Fibroblast of mammary gland (primary cell): ENCODE measurements at regions not wholly inside any gene's neighbourhood (a gene's known extent, or its start where the extent isn't known, plus 50 kb on each side); places are given as distances from the start of the nearest gene placed in this dataset.
A peak's percentile ranks its signal among the peaks of the same experiment; 100 is the strongest.

ENCODE experiments used
- DNase-seq: peaks from one replicate; pipeline ENCODE4 v3.0.0-alpha.2; 2010; ENCODE audit warnings: low read depth
- H3K4me3 ChIP-seq: 2 replicates; pipeline ENCODE4 v1.5.1; 2011; ENCODE audit warnings: low read depth, mild to moderate bottlenecking, low read length, moderate library complexity; ENCODE audit not compliant: control insufficient read depth
- TF ChIP-seq, protein P1 (sequence below): conservative IDR thresholded peaks from 2 replicates; pipeline ENCODE4 v1.5.1; 2011; ENCODE audit warnings: low read depth, low read length, inconsistent platforms; ENCODE audit not compliant: control insufficient read depth, insufficient read depth

DNA sequence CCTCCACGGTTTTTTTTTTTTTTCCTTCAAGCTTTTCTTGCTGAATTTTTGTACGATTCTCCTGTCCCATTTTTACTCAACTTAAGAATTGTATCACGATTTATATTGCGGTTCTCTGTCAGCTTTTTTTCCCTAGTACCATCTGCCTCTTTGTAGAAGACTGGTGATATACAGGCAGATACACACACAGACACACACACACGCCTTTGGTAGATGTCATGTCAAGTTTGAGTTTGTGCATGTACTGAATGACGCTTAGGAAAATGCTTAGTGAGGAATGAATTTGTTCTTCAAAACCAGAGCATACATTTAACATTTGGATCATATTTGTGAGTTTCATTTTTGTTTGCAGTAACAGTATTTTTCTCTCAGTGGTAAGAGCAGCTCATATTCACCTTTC lies 82.0 kb upstream of the MBNL2 start:
- TF ChIP-seq, protein P1, sequence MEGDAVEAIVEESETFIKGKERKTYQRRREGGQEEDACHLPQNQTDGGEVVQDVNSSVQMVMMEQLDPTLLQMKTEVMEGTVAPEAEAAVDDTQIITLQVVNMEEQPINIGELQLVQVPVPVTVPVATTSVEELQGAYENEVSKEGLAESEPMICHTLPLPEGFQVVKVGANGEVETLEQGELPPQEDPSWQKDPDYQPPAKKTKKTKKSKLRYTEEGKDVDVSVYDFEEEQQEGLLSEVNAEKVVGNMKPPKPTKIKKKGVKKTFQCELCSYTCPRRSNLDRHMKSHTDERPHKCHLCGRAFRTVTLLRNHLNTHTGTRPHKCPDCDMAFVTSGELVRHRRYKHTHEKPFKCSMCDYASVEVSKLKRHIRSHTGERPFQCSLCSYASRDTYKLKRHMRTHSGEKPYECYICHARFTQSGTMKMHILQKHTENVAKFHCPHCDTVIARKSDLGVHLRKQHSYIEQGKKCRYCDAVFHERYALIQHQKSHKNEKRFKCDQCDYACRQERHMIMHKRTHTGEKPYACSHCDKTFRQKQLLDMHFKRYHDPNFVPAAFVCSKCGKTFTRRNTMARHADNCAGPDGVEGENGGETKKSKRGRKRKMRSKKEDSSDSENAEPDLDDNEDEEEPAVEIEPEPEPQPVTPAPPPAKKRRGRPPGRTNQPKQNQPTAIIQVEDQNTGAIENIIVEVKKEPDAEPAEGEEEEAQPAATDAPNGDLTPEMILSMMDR: no peak
- H3K4me3 ChIP-seq: no peak overlapping the region
- no peak for DNase-seq

DNA sequence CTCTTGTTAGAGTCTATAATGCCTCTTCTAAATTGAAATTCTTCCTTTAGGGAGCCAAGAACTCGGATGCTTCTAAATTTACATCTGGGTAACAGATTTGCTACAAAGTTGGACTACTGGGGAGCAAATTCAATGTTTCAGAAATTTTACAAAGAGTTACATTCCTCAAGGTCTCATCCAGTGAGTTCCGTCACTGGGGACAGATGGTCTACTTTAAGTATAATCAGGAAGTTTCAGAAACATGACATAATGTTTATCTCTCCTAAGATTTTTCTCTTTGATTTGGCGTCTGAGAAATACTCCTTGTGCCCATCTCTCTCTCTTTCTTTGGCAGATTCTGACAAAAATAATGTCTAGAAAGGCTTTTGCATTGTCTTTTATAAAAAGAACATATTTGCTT lies 81.5 kb upstream of the MBNL2 start:
- no peak overlapping the region for H3K4me3 ChIP-seq
- DNase-seq: no peak
- TF ChIP-seq, protein P1: no peak

DNA sequence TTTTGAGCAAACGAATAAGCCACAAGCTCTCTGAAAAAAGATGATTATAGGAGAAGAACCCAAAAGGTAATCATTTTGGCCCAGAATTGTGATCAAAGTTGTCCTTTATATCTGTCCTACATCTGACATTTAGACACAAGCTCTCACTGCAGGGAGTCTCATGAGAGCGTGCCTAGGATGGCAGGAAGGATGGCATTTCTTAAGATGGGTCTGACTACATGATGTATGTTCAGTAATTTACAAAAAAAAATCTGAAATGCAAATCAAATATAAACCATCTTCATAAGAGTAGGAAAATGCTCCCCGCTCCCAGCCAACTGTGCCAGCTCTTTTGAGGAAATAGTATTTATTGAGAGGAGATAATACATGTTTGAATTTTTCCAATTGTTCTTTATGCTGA lies 81.0 kb upstream of the MBNL2 start:
- TF ChIP-seq, protein P1: no peak
- H3K4me3 ChIP-seq: no peak overlapping the region
- DNase-seq: no peak

DNA sequence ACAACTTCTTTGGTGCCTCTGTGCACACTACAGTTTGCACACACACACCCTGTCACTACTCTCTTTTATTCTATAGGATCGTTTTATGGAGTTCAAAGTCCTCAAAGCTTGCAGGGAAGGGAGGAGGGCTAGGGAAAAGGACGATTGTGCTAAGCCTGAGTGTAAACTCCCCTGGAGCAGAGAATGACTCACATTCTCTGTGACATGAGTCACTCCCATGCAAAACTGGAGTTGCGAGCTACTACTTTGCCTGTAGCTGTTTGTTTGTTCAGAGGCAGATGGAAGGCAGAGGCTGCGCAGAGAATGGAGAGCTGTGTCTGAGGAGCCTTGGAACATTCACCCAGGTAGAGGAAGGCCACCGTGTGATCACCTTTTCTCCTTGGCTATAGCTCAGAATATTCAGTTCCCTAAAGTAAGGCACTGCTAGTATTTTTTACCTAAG lies 80.5 kb upstream of the MBNL2 start:
- TF ChIP-seq, protein P1: no peak
- peak; percentile 90 for DNase-seq
- peak overlapping the region; percentile 36 for H3K4me3 ChIP-seq

DNA sequence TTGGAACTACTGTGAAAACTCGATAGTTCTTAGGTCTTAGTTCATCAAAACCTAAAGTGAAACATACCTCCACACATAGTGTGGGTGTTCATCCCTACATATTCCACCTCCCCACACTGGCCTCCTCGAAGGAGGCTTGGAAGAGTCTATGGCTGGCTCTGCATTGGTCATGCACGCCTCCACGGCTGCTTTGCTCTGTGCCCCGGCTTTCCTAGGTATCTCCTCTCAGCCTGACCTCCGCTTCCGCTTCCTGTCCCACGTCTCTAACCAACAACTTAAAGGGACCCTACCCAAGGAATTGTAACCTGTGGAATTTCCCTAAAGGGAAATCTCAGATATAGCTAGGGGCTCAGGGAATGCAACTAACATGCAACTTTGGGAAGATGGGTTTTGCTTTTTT lies 79.7 kb upstream of the MBNL2 start:
- TF ChIP-seq, protein P1: no peak
- H3K4me3 ChIP-seq: peak overlapping the region; percentile 36

DNA sequence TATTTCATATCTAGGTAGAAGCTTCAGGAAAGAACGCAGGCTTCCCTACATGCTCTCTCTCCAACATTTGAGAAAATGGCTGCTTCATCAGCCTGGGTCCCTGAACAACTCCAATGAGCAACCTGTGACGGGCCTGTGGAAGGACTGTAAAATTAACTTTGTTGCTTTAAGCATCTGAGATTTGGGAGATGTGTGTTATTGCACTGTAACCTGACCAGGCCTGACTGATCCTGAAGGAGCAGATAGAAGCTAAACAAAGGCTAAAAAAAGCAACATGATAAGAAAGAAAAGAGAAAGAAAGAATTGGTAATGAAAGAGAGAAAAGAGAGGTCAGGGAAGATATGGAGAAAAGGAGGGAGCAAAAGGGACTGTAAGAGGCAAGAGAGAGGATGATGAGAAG lies 77.1 kb upstream of the MBNL2 start:
- no peak overlapping the region for H3K4me3 ChIP-seq
- TF ChIP-seq, protein P1: no peak
- DNase-seq: no peak

More for the DNA sequence above, 79.7 kb upstream of the MBNL2 start:
- peak; percentile 28 for DNase-seq

DNA sequence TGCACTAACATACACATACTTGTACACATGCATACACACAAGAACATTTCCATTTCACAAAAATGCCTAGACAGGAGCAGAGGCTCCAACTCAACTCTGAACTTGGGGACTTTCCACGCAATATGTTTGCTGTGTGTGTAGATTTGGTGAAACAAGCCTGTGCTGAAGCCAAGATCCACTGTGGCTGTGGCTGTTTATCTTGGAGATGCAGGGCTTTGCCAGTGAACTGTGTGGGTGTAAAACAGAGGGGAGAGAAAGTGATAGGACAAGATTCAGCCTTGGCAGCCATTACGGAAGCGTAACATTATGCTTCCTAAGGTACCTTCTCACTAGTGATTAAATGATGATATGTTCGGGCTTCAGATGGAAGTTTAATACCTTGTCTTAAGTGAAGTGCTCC lies 73.2 kb upstream of the MBNL2 start:
- H3K4me3 ChIP-seq: no peak overlapping the region
- TF ChIP-seq, protein P1: no peak
- DNase-seq: no peak
